K562 (cell line): ENCODE measurements at regions not wholly inside any gene's neighbourhood (a gene's known extent, or its start where the extent isn't known, plus 50 kb on each side); places are given as distances from the start of the nearest gene placed in this dataset.

ENCODE experiments used
- ATAC-seq: fragments of 200-7000 bp; cut with Tn5 transposase; 3 replicates; pipeline ENCODE4 v1.9.1; 2020; ENCODE audit warnings: moderate library complexity
- BruUV-seq: library from RNA; stranded (reverse); fragments of 400-500 nt; replicated peaks from 2 replicates; lab custom pipeline; 2021; lab: Mats Ljungman, UMichigan
- CTCF ChIA-PET: fragments of 300-600 bp; formaldehyde crosslinking; extraction: SDS; loops from one replicate; lab custom pipeline; 2021; ENCODE audit warnings: low intra/inter-chr PET ratio; lab: Yijun Ruan, JAX
- POLR2A ChIA-PET: fragments of 300-600, 350-650 bp; sonication (Branson Sonifier 250); formaldehyde crosslinking; extraction: SDS; loops from one replicate; lab custom pipeline; 2021; ENCODE audit warnings: antibody characterized with exemption, inconsistent platforms; lab: Yijun Ruan, JAX
- DNase-seq, 4 experiments: peaks; one replicate each; pipeline versions ENCODE4 v3.0.0 to v3.0.0-alpha.2; 2011 to 2018; ENCODE audit warnings: low spot score in 3 of 4, mixed read lengths in 3 of 4; ENCODE audit errors: extremely low read depth in 1 of 4
- FAIRE-seq: peaks from 2 replicates; lab custom pipeline; 2011; peaks lifted over from hg19 to GRCh38; lab: Jason Lieb, UNC
- H2AFZ ChIP-seq: 2 replicates; pipeline ENCODE4 v1.6.0; 2011; ENCODE audit warnings: low read depth, low read length, control low read depth, inconsistent platforms
- H3K27ac ChIP-seq: fragments of 200-600 bp; 3 replicates; pipeline ENCODE4 v1.8.0; 2011; ENCODE audit warnings: low read depth, mild to moderate bottlenecking, control low read depth, inconsistent platforms, low read length, moderate library complexity, mixed read lengths; ENCODE audit errors: extremely low read depth
- H3K27me3 ChIP-seq, 2 experiments: fragments of 300-600 bp in 1 of 2; 2 replicates in 1 of 2; 3 replicates in 1 of 2; pipeline versions ENCODE4 v1.6.0 to v1.8.0; 2011; ENCODE audit warnings: inconsistent platforms in 2 of 2, low read length in 2 of 2, mild to moderate bottlenecking in 1 of 2, mixed read lengths in 1 of 2, moderate library complexity in 1 of 2; ENCODE audit not compliant: control insufficient read depth in 2 of 2, insufficient read depth in 2 of 2
- H3K36me3 ChIP-seq: fragments of 300-600 bp; 3 replicates; pipeline ENCODE4 v1.8.0; 2011; ENCODE audit warnings: mild to moderate bottlenecking, low read length, inconsistent platforms; ENCODE audit not compliant: control insufficient read depth, insufficient read depth
- H3K4me1 ChIP-seq, 2 experiments: fragments of 200-600 bp in 1 of 2; replicated peaks in 1 of 2; 2 replicates in 1 of 2; 3 replicates in 1 of 2; pipeline versions ENCODE4 v1.5.1 to v1.8.0; 2011; ENCODE audit warnings: inconsistent platforms in 2 of 2, low read length in 2 of 2, mild to moderate bottlenecking in 1 of 2, mixed read lengths in 1 of 2, moderate library complexity in 1 of 2; ENCODE audit not compliant: control insufficient read depth in 2 of 2, insufficient read depth in 2 of 2
- H3K4me2 ChIP-seq: 2 replicates; pipeline ENCODE4 v1.6.1; 2011; ENCODE audit warnings: low read length, control low read depth, inconsistent platforms, mixed read lengths; ENCODE audit not compliant: insufficient read depth
- H3K4me3 ChIP-seq: fragments of 200-600 bp; sonication (generic), shearing (Covaris generic); 2 replicates; pipeline ENCODE4 v1.5.1; 2016; ENCODE audit warnings: control low read depth, inconsistent platforms
- H3K79me2 ChIP-seq: fragments of 200-600 bp; 3 replicates; pipeline ENCODE4 v1.8.0; 2011; ENCODE audit warnings: low read length, inconsistent platforms; ENCODE audit not compliant: control insufficient read depth, insufficient read depth
- H3K9ac ChIP-seq, 2 experiments: 2 replicates each; pipeline versions ENCODE4 v1.6.0 to v1.6.1; 2011; ENCODE audit warnings: low read depth in 2 of 2, low read length in 2 of 2, control low read depth in 1 of 2, inconsistent platforms in 1 of 2, mild to moderate bottlenecking in 1 of 2, mixed read lengths in 1 of 2; ENCODE audit not compliant: insufficient read depth in 1 of 2
- H3K9me1 ChIP-seq: one replicate; pipeline ENCODE4 v1.6.0; 2011; ENCODE audit warnings: inconsistent platforms, mild to moderate bottlenecking, low read length, moderate library complexity; ENCODE audit not compliant: control insufficient read depth, insufficient read depth
- H3K9me3 ChIP-seq: replicated peaks from 2 replicates; pipeline ENCODE4 v1.5.1; 2011; ENCODE audit warnings: low read depth, low read length, inconsistent platforms; ENCODE audit not compliant: control insufficient read depth, insufficient read depth
- H4K20me1 ChIP-seq: replicated peaks from 2 replicates; pipeline ENCODE4 v1.6.1; 2011; ENCODE audit warnings: low read length, inconsistent platforms, mixed read lengths; ENCODE audit not compliant: control insufficient read depth, insufficient read depth
- AFF1 ChIP-seq, 2 experiments: fragments of 450-650 bp; IDR thresholded peaks; 2 replicates each; pipeline ENCODE4 v1.6.1; 2018; ENCODE audit warnings: mild to moderate bottlenecking in 2 of 2, low read depth in 1 of 2; ENCODE audit not compliant: partially characterized antibody in 2 of 2
- BHLHE40 ChIP-seq: IDR thresholded peaks from 2 replicates; pipeline ENCODE4 v1.6.1; 2011; ENCODE audit warnings: low read length, improper control_type of control experiment
- CXXC5 ChIP-seq: fragments of 250-450 bp; sonication (Bioruptor Pico); IDR thresholded peaks from 2 replicates; pipeline ENCODE4 v1.8.0; 2022; ENCODE audit warnings: inconsistent platforms, mild to moderate bottlenecking, moderate library complexity
- ETS2 ChIP-seq: IDR thresholded peaks from 2 replicates; pipeline ENCODE4 v1.6.1; 2016; ENCODE audit warnings: borderline replicate concordance, missing genetic modification characterization, mild to moderate bottlenecking, moderate library complexity, missing compliant biosample characterization; ENCODE audit not compliant: poor library complexity, severe bottlenecking
- ETV1 ChIP-seq: fragments of 450-650 bp; conservative IDR thresholded peaks from 2 replicates; pipeline ENCODE4 v1.6.1; 2016; ENCODE audit warnings: missing genetic modification characterization, control low read depth, low read depth, missing compliant biosample characterization
- NUFIP1 ChIP-seq: fragments of 450-650 bp; IDR thresholded peaks from 2 replicates; pipeline ENCODE4 v1.6.1; 2018; ENCODE audit not compliant: partially characterized antibody
- SMC3 ChIP-seq: conservative IDR thresholded peaks from 2 replicates; pipeline ENCODE4 v1.6.1; 2011; ENCODE audit warnings: low read depth, low read length, improper control_type of control experiment; ENCODE audit not compliant: insufficient read depth
- WGBS: fragments of 100-300 bp; shearing (Covaris generic); methylation state at CpG from one replicate; pipeline ENCODE4 v1.1.6; 2016; ENCODE audit warnings: low coverage, mixed read lengths; ENCODE audit not compliant: insufficient coverage; ENCODE audit errors: missing lambda C conversion rate; 5-methylcytosine and 5-hydroxymethylcytosine counted together
- in situ Hi-C: fragments of 300-500 bp; cut with MboI; formaldehyde crosslinking; loops from 4 replicates; pipeline ENCODE4 v1.15.0; 2018; ENCODE audit warnings: inconsistent platforms, mixed read lengths
- intact Hi-C: fragments of 100-400 bp; cut with micrococcal nuclease; formaldehyde crosslinking; loops from 2 replicates; pipeline ENCODE4 v1.14.2; 2022
- TF ChIP-seq, protein P1 (sequence below): fragments of 250-450 bp; sonication (Bioruptor Pico); IDR thresholded peaks from 2 replicates; pipeline ENCODE4 v1.5.0; 2021

- no peak for TF ChIP-seq AFF1 (IDR thresholded peaks at IDR 0.05; ENCODE audit: low read depth in 1 of 2, partially characterized antibody in 2 of 2)
Observed at GRCh38 chr5:62002436-62002835, 303.6 kb upstream of the KIF2A start (continued).

- ATAC-seq (no peak), DNase-seq (no peak), FAIRE-seq (no peak)
- Histone ChIP-seq H3K4me1 (no peaks in the 10 kb centered on the region), H3K9me1 (no peaks in the 10 kb centered on the region), H3K9me3 (no peaks in the 10 kb centered on the region), H3K36me3 (no peaks in the 10 kb centered on the region), H3K79me2 (no peaks in the 10 kb centered on the region), H4K20me1 (no peaks in the 10 kb centered on the region), H3K27ac (no peak overlapping the region), H3K9ac (no peak overlapping the region), H3K27me3 (no peaks in the 10 kb centered on the region), H3K4me3 (no peak overlapping the region), H2AFZ (no peak overlapping the region), H3K4me2 (no peak overlapping the region)
- intact Hi-C loops (no loop called here), in situ Hi-C loops (no loop called here)
- ChIA-PET CTCF (no interaction called here), POLR2A (interaction anchor here (0.6 kb wide), 1 partner anchor 25 kb away, joined by 3 read pairs; no protein-coding TSS in a partner anchor)
- WGBS: 0% methylated on average over 2 of the region's 2 CpGs
- no peak for TF ChIP-seq SMC3
- TF ChIP-seq ETS2: no peak
- TF ChIP-seq BHLHE40: no peak
- TF ChIP-seq, protein P1, sequence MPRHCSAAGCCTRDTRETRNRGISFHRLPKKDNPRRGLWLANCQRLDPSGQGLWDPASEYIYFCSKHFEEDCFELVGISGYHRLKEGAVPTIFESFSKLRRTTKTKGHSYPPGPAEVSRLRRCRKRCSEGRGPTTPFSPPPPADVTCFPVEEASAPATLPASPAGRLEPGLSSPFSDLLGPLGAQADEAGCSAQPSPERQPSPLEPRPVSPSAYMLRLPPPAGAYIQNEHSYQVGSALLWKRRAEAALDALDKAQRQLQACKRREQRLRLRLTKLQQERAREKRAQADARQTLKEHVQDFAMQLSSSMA (CRISPR knock-in tag): no peak
- no peak for TF ChIP-seq ETV1 (tag)
- no peak for TF ChIP-seq CXXC5
- no peak for TF ChIP-seq NUFIP1
- no TSS peak for BruUV-seq
Observed at GRCh38 chr5:62005551-62005950, 300.5 kb upstream of the KIF2A start.
